Suprapubic skin (tissue), 4 donors: ENCODE measurements at regions not wholly inside any gene's neighbourhood (a gene's known extent, or its start where the extent isn't known, plus 50 kb on each side); places are given as distances from the start of the nearest gene placed in this dataset.

ENCODE experiments used
- CTCF ChIP-seq, 2 donors: fragments of 200-600 bp in 1 of 2; fragments of 450-650 bp in 1 of 2; sonication (generic) in 1 of 2; IDR thresholded peaks; one replicate each; pipeline ENCODE4 v1.5.1; 2016 to 2019; ENCODE audit warnings: antibody characterized with exemption in 2 of 2, mild to moderate bottlenecking in 1 of 2, moderate library complexity in 1 of 2
- POLR2A ChIP-seq, 2 donors: fragments of 450-650 bp; IDR thresholded peaks; one replicate each; pipeline ENCODE4 v1.6.1; 2017; ENCODE audit warnings: antibody characterized with exemption in 2 of 2, mild to moderate bottlenecking in 2 of 2, moderate library complexity in 2 of 2
- POLR2AphosphoS5 ChIP-seq, 3 donors: sonication (generic); formaldehyde crosslinking; IDR thresholded peaks; one replicate each; pipeline ENCODE4 v1.6.1; 2017; ENCODE audit warnings: antibody characterized with exemption in 3 of 3

GRCh38 chr3:151949706-151950105 is 76.3 kb downstream of the SUCNR1 start:
- no peak for TF ChIP-seq CTCF (IDR thresholded peaks at IDR 0.05)
- TF ChIP-seq POLR2A (IDR thresholded peaks at IDR 0.05) = no peak
- TF ChIP-seq POLR2AphosphoS5 (IDR thresholded peaks at IDR 0.05) = no peak
